HUES64 (cell line): ENCODE measurements at regions not wholly inside any gene's neighbourhood (a gene's known extent, or its start where the extent isn't known, plus 50 kb on each side); places are given as distances from the start of the nearest gene placed in this dataset.
"Not testable (repeated sequence)": the region's sequence is repeated elsewhere in the genome, so short reads cannot be mapped to it uniquely, and the experiment has no call there.

Experiments
- H3K27ac ChIP-seq: 2 replicates; pipeline ENCODE4 v1.7.0; 2013; ENCODE audit warnings: low read depth, low read length, inconsistent platforms
- H3K27me3 ChIP-seq: 2 replicates; pipeline ENCODE4 v1.6.1; 2013; ENCODE audit warnings: mild to moderate bottlenecking, low read length; ENCODE audit not compliant: insufficient read depth
- H3K36me3 ChIP-seq: 2 replicates; pipeline ENCODE4 v1.6.1; 2013; ENCODE audit warnings: mild to moderate bottlenecking, low read length; ENCODE audit not compliant: insufficient read depth
- H3K4me1 ChIP-seq: 2 replicates; pipeline ENCODE4 v1.6.1; 2013; ENCODE audit warnings: mild to moderate bottlenecking, low read length, moderate library complexity; ENCODE audit not compliant: insufficient read depth
- H3K4me3 ChIP-seq: 2 replicates; pipeline ENCODE4 v1.5.1; 2013; ENCODE audit warnings: mild to moderate bottlenecking, low read length, moderate library complexity
- H3K9ac ChIP-seq: 2 replicates; pipeline ENCODE4 v1.6.1; 2013; ENCODE audit warnings: mild to moderate bottlenecking, low read depth, low read length
- H3K9me3 ChIP-seq: 2 replicates; pipeline ENCODE4 v1.6.1; 2013; ENCODE audit warnings: low read depth, low read length; ENCODE audit not compliant: insufficient read depth
- WGBS: fragments of 150-250, 120-280 bp; methylation state at CpG from one replicate; pipeline ENCODE4 v1.1.7; 2013; ENCODE audit warnings: missing lambda C conversion rate; 5-methylcytosine and 5-hydroxymethylcytosine counted together

GRCh38 chr12:56872366-56872765, 61.8 kb downstream of the SDR9C7 start:
- H3K4me3 ChIP-seq: no peak overlapping the region
- H3K36me3 ChIP-seq: no peaks in the 10 kb centered on the region
- no peaks in the 10 kb centered on the region for H3K27me3 ChIP-seq
- H3K9ac ChIP-seq: no peak overlapping the region
- peaks cover 26% of the 10 kb centered on the region for H3K9me3 ChIP-seq
- 0 out of 2 replicates have a peak, but pooled peaks cover 6% of the 10 kb centered on the region for H3K4me1 ChIP-seq
- H3K27ac ChIP-seq: no peak overlapping the region

- Histone ChIP-seq H3K4me1 (no peaks in the 10 kb centered on the region), H3K4me3 (no peak overlapping the region), H3K9me3 (peaks cover 73% of the 10 kb centered on the region), H3K27ac (no peak overlapping the region), H3K36me3 (no peaks in the 10 kb centered on the region), H3K9ac (no peak overlapping the region), H3K27me3 (no peaks in the 10 kb centered on the region)
- WGBS: 59% methylated on average over 1 of the region's 1 CpG
Observed at GRCh38 chr12:56867216-56867615, 67.0 kb downstream of the SDR9C7 start.

GRCh38 chr12:56866493-56866892, 67.7 kb downstream of the SDR9C7 start:
- no peaks in the 10 kb centered on the region for H3K27me3 ChIP-seq
- WGBS: 83% methylated on average over 1 of the region's 1 CpG
- H3K36me3 ChIP-seq: no peaks in the 10 kb centered on the region
- H3K9me3 ChIP-seq: peaks cover 79% of the 10 kb centered on the region
- no peak overlapping the region for H3K4me3 ChIP-seq
- no peak overlapping the region for H3K9ac ChIP-seq
- no peaks in the 10 kb centered on the region for H3K4me1 ChIP-seq
- no peak overlapping the region for H3K27ac ChIP-seq

GRCh38 chr12:56864318-56864717, 69.9 kb downstream of the SDR9C7 start:
- peaks cover 84% of the 10 kb centered on the region for H3K9me3 ChIP-seq
- no peak overlapping the region for H3K4me3 ChIP-seq
- H3K9ac ChIP-seq: no peak overlapping the region
- no peaks in the 10 kb centered on the region for H3K27me3 ChIP-seq
- WGBS: 92% methylated on average over 2 of the region's 2 CpGs
- no peak overlapping the region for H3K27ac ChIP-seq
- no peaks in the 10 kb centered on the region for H3K4me1 ChIP-seq
- H3K36me3 ChIP-seq: no peaks in the 10 kb centered on the region

GRCh38 chr12:56863789-56864188, 70.4 kb downstream of the SDR9C7 start:
- Histone ChIP-seq H3K9me3 (peaks cover 80% of the 10 kb centered on the region), H3K27me3 (no peaks in the 10 kb centered on the region), H3K9ac (no peak overlapping the region), H3K4me3 (no peak overlapping the region), H3K36me3 (no peaks in the 10 kb centered on the region), H3K27ac (no peak overlapping the region), H3K4me1 (no peaks in the 10 kb centered on the region)

GRCh38 chr12:56862264-56862663, 71.9 kb downstream of the SDR9C7 start:
- Histone ChIP-seq H3K27me3 (no peaks in the 10 kb centered on the region), H3K9ac (no peak overlapping the region), H3K27ac (no peak overlapping the region), H3K9me3 (peaks cover 75% of the 10 kb centered on the region), H3K4me1 (no peaks in the 10 kb centered on the region), H3K36me3 (no peaks in the 10 kb centered on the region), H3K4me3 (no peak overlapping the region)
- WGBS: 87% methylated on average over 2 of the region's 2 CpGs

GRCh38 chr12:56853392-56853978, 80.7 kb downstream of the SDR9C7 start:
- peaks cover 41% of the 10 kb centered on the region for H3K9me3 ChIP-seq
- not testable (repeated sequence) for H3K9ac ChIP-seq, H3K36me3 ChIP-seq, H3K4me1 ChIP-seq, H3K4me3 ChIP-seq, H3K27ac ChIP-seq, H3K27me3 ChIP-seq
- 91% methylated on average over 8 of the region's 8 CpGs for WGBS

GRCh38 chr12:56851462-56851861, 82.7 kb downstream of the SDR9C7 start:
- Histone ChIP-seq H3K9ac (no peak overlapping the region), H3K4me3 (no peak overlapping the region), H3K27me3 (no peaks in the 10 kb centered on the region), H3K4me1 (no peaks in the 10 kb centered on the region), H3K27ac (no peak overlapping the region), H3K9me3 (peaks cover 33% of the 10 kb centered on the region), H3K36me3 (no peaks in the 10 kb centered on the region)
- WGBS: no CpG with 5 or more reads among the region's 1 CpG

GRCh38 chr12:56840922-56841321, 77.8 kb downstream of the HSD17B6 start:
- Histone ChIP-seq H3K27me3 (no peaks in the 10 kb centered on the region), H3K9ac (no peak overlapping the region), H3K36me3 (no peaks in the 10 kb centered on the region), H3K27ac (no peak overlapping the region), H3K4me1 (no peaks in the 10 kb centered on the region), H3K9me3 (no peaks in the 10 kb centered on the region), H3K4me3 (no peak overlapping the region)
- 82% methylated on average over 8 of the region's 8 CpGs for WGBS

- Histone ChIP-seq H3K4me1 (no peaks in the 10 kb centered on the region), H3K27ac (no peak overlapping the region), H3K27me3 (no peaks in the 10 kb centered on the region), H3K9me3 (no peaks in the 10 kb centered on the region), H3K9ac (no peak overlapping the region), H3K4me3 (no peak overlapping the region), H3K36me3 (no peaks in the 10 kb centered on the region)
- 28% methylated on average over 1 of the region's 1 CpG for WGBS
Observed at GRCh38 chr12:56839915-56840325, 76.8 kb downstream of the HSD17B6 start.

GRCh38 chr12:56839489-56839848, 76.3 kb downstream of the HSD17B6 start:
- no peaks in the 10 kb centered on the region for H3K4me1 ChIP-seq
- H3K4me3 ChIP-seq: no peak overlapping the region
- no peaks in the 10 kb centered on the region for H3K9me3 ChIP-seq
- no peaks in the 10 kb centered on the region for H3K36me3 ChIP-seq
- H3K27me3 ChIP-seq: no peaks in the 10 kb centered on the region
- H3K27ac ChIP-seq: no peak overlapping the region
- H3K9ac ChIP-seq: no peak overlapping the region
